NCI-H69 (cell line): ENCODE measurements at regions not wholly inside any gene's neighbourhood (a gene's known extent, or its start where the extent isn't known, plus 50 kb on each side); places are given as distances from the start of the nearest gene placed in this dataset.
"Not testable (repeated sequence)": the region's sequence is repeated elsewhere in the genome, so short reads cannot be mapped to it uniquely, and the experiment has no call there.

Experiments used
- DNase-seq: peaks from one replicate; lab custom pipeline; 2025; lab: John Stamatoyannopoulos, UW

- not testable (repeated sequence) for DNase-seq
These were observed 188.7 kb upstream of the NDUFV2 start for GRCh38 chr18:8913606-8914403.

GRCh38 chr18:8914404-8915264 lies 187.9 kb upstream of the NDUFV2 start:
- not testable (repeated sequence) for DNase-seq

- not testable (repeated sequence) for DNase-seq
These were observed 181.4 kb upstream of the NDUFV2 start for GRCh38 chr18:8920856-8921787.

GRCh38 chr18:8926464-8926863 lies 176.0 kb upstream of the NDUFV2 start:
- no peak for DNase-seq

GRCh38 chr18:8928044-8928443 lies 174.5 kb upstream of the NDUFV2 start:
- DNase-seq = no peak

- DNase-seq = no peak
These were observed 173.4 kb upstream of the NDUFV2 start for GRCh38 chr18:8928847-8929780.

GRCh38 chr18:8930990-8931616 lies 171.4 kb upstream of the NDUFV2 start:
- peak; percentile 32 for DNase-seq

GRCh38 chr18:8932866-8933265 lies 169.6 kb upstream of the NDUFV2 start:
- DNase-seq = no peak

GRCh38 chr18:8933714-8934284 lies 168.7 kb upstream of the NDUFV2 start:
- peak; percentile 80 for DNase-seq

- not testable (repeated sequence) for DNase-seq
These were observed 167.2 kb upstream of the NDUFV2 start for GRCh38 chr18:8935346-8935745.

- DNase-seq = no peak
These were observed 165.9 kb upstream of the NDUFV2 start for GRCh38 chr18:8936619-8937018.

- peak; percentile 45 for DNase-seq
These were observed 165.1 kb upstream of the NDUFV2 start for GRCh38 chr18:8937160-8938094.

- no peak for DNase-seq
These were observed 163.7 kb upstream of the NDUFV2 start for GRCh38 chr18:8938817-8939216.

- DNase-seq = no peak
These were observed 160.2 kb upstream of the NDUFV2 start for GRCh38 chr18:8942021-8942908.

GRCh38 chr18:8942909-8943545 lies 159.5 kb upstream of the NDUFV2 start:
- DNase-seq = no peak

- no peak for DNase-seq
These were observed 158.3 kb upstream of the NDUFV2 start for GRCh38 chr18:8943900-8944870.
